Bronchial epithelial cell (primary cell): ENCODE measurements at regions not wholly inside any gene's neighbourhood (a gene's known extent, or its start where the extent isn't known, plus 50 kb on each side); places are given as distances from the start of the nearest gene placed in this dataset.
A peak's percentile ranks its signal among the peaks of the same experiment; 100 is the strongest.

Source experiments
- DNase-seq: peaks from one replicate; pipeline ENCODE4 v3.0.0-alpha.2; 2010; ENCODE audit warnings: low read depth
- FAIRE-seq: peaks from 2 replicates; lab custom pipeline; 2011; peaks lifted over from hg19 to GRCh38; lab: Jason Lieb, UNC
- H3K27me3 ChIP-seq: 2 replicates; pipeline ENCODE4 v1.5.1; 2011; ENCODE audit warnings: low read length; ENCODE audit not compliant: control insufficient read depth, insufficient read depth
- H3K36me3 ChIP-seq: 2 replicates; pipeline ENCODE4 v1.5.1; 2011; ENCODE audit warnings: low read length; ENCODE audit not compliant: control insufficient read depth, insufficient read depth
- H3K4me3 ChIP-seq: 2 replicates; pipeline ENCODE4 v1.5.1; 2011; ENCODE audit warnings: mild to moderate bottlenecking, low read depth, low read length, control low read depth
- CTCF ChIP-seq: IDR thresholded peaks from 2 replicates; pipeline ENCODE4 v1.5.1; 2011; ENCODE audit warnings: mild to moderate bottlenecking, moderate library complexity, low read length, control low read depth, inconsistent platforms; ENCODE audit not compliant: insufficient read depth, severe bottlenecking

- H3K36me3 ChIP-seq = no peaks in the 10 kb centered on the region
- no peak overlapping the region for H3K4me3 ChIP-seq
- H3K27me3 ChIP-seq = no peaks in the 10 kb centered on the region
- no peak for DNase-seq
- FAIRE-seq = no peak
- no peak for TF ChIP-seq CTCF
Measured at GRCh38 chr4:54414545-54414944, 185.5 kb downstream of the PDGFRA start.

GRCh38 chr4:54417476-54417875 is 188.4 kb downstream of the PDGFRA start:
- no peak overlapping the region for H3K4me3 ChIP-seq
- FAIRE-seq (no peak), DNase-seq (no peak)
- H3K27me3 ChIP-seq = no peaks in the 10 kb centered on the region
- TF ChIP-seq CTCF = no peak
- H3K36me3 ChIP-seq = no peaks in the 10 kb centered on the region

GRCh38 chr4:54418468-54418867 is 189.4 kb downstream of the PDGFRA start:
- DNase-seq = no peak
- Histone ChIP-seq H3K4me3 (no peak overlapping the region), H3K36me3 (no peaks in the 10 kb centered on the region), H3K27me3 (no peaks in the 10 kb centered on the region)
- FAIRE-seq = no peak
- no peak for TF ChIP-seq CTCF

DNA sequence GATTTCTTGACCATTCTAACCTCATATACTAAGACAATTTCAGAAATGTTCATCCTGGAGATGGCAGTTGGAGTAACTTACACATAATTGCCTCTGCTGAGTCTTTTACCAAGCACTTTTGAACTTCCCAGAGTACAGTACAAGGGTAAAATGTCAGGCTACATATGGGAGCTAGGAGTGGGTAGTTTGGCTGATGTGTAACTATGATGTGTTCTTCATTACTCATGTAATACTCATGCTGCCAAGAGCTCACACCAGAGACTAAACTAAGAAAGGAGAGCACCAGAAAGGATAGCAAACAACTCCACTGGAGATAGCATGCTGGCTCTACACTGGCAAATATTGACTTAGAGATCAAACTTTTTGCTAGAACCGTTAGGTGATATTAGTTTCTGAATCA is 194.0 kb downstream of the PDGFRA start:
- no peaks in the 10 kb centered on the region for H3K36me3 ChIP-seq
- no peak overlapping the region for H3K4me3 ChIP-seq
- FAIRE-seq (no peak), DNase-seq (peak; percentile 59)
- no peaks in the 10 kb centered on the region for H3K27me3 ChIP-seq
- TF ChIP-seq CTCF = no peak

- no peak for TF ChIP-seq CTCF
- Histone ChIP-seq H3K4me3 (no peak overlapping the region), H3K36me3 (no peaks in the 10 kb centered on the region), H3K27me3 (no peaks in the 10 kb centered on the region)
- FAIRE-seq (no peak), DNase-seq (no peak)
Measured at GRCh38 chr4:54427826-54428225, 198.7 kb downstream of the PDGFRA start.

GRCh38 chr4:54428940-54429339 is 199.8 kb downstream of the PDGFRA start:
- no peak for DNase-seq
- no peak for FAIRE-seq
- no peaks in the 10 kb centered on the region for H3K27me3 ChIP-seq
- H3K4me3 ChIP-seq = no peak overlapping the region
- no peak for TF ChIP-seq CTCF
- no peaks in the 10 kb centered on the region for H3K36me3 ChIP-seq
